Tibial nerve (tissue), 4 donors: ENCODE measurements at regions not wholly inside any gene's neighbourhood (a gene's known extent, or its start where the extent isn't known, plus 50 kb on each side); places are given as distances from the start of the nearest gene placed in this dataset.

ENCODE experiments used
- DNase-seq, 2 donors: peaks; one replicate each; pipeline ENCODE4 v3.0.0-alpha.2; 2019; ENCODE audit warnings: low spot score in 2 of 2
- H3K27ac ChIP-seq, 4 donors: fragments of 200-600 bp; sonication (generic) in 3 of 4; one replicate each; pipeline ENCODE4 v1.5.1; 2017 to 2019; ENCODE audit warnings: mild to moderate bottlenecking in 1 of 4
- H3K27me3 ChIP-seq, 2 donors: fragments of 200-600 bp; sonication (generic) in 1 of 2; one replicate each; pipeline versions ENCODE4 v1.5.1 to v1.6.0; 2017 to 2019
- H3K36me3 ChIP-seq, 3 donors: fragments of 200-600 bp; sonication (generic); one replicate each; pipeline ENCODE4 v1.5.1; 2018 to 2019
- H3K4me1 ChIP-seq, 4 donors: fragments of 200-600 bp; sonication (generic) in 3 of 4; one replicate each; pipeline ENCODE4 v1.5.1; 2017 to 2019
- H3K4me3 ChIP-seq, 4 donors: fragments of 200-600 bp; sonication (generic) in 3 of 4; one replicate each; pipeline ENCODE4 v1.5.1; 2017 to 2019; ENCODE audit warnings: mild to moderate bottlenecking in 1 of 4, moderate library complexity in 1 of 4
- H3K9me3 ChIP-seq, 4 donors: fragments of 200-600 bp; sonication (generic) in 3 of 4; one replicate each; pipeline ENCODE4 v1.5.1; 2017 to 2019
- CTCF ChIP-seq, 5 experiments: fragments of 200-600 bp in 3 of 5; fragments of 450-650 bp in 2 of 5; sonication (generic) in 3 of 5; IDR thresholded peaks; one replicate each; pipeline ENCODE4 v1.5.1; 2016 to 2019; ENCODE audit warnings: antibody characterized with exemption in 5 of 5, mild to moderate bottlenecking in 3 of 5, moderate library complexity in 2 of 5
- EP300 ChIP-seq, 2 donors: sonication (generic); formaldehyde crosslinking; IDR thresholded peaks; one replicate each; pipeline ENCODE4 v1.6.1; 2017; ENCODE audit warnings: antibody characterized with exemption in 2 of 2, mild to moderate bottlenecking in 1 of 2
- POLR2A ChIP-seq, 2 donors: fragments of 450-650 bp; IDR thresholded peaks; one replicate each; pipeline ENCODE4 v1.6.1; 2017; ENCODE audit warnings: antibody characterized with exemption in 2 of 2, mild to moderate bottlenecking in 2 of 2, moderate library complexity in 2 of 2
- WGBS, 2 donors: methylation state at CpG; one replicate each; pipeline ENCODE4 v1.1.5; 2018; 5-methylcytosine and 5-hydroxymethylcytosine counted together

DNA sequence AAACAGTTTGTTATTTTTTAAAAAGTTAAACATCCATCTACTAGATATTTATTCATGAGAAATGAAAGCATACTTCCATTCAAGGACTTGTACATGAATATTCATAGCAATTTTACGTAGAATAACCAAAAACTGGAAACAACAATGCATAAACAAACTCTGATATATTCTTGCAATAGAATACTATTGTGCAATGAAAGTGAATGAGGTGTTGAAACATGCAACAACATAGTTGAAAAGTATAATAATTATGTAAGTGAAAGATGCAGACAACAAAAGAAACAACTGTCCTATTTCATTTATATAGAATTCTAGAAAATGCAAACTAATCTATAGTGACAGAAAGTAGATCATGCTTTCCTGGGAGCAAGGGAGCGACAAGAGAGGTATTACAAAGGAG is 206.6 kb upstream of the KLHL29 start:
- Histone ChIP-seq H3K27me3 (no peaks in the 10 kb centered on the region), H3K36me3 (no peaks in the 10 kb centered on the region), H3K4me1 (no peaks in the 10 kb centered on the region), H3K27ac (no peak overlapping the region), H3K4me3 (no peak overlapping the region), H3K9me3 (peaks cover 0 to 33% (median 6%) of the 10 kb centered on the region in 4 donors)
- 82 to 84% methylated on average over 2 of the region's 2 CpGs for WGBS, 2 donors
- no peak for TF ChIP-seq CTCF (IDR thresholded peaks at IDR 0.05)
- no peak for TF ChIP-seq EP300 (IDR thresholded peaks at IDR 0.05)
- TF ChIP-seq POLR2A (IDR thresholded peaks at IDR 0.05) = no peak
- DNase-seq = no peak

- no peak overlapping the region for H3K4me3 ChIP-seq
- 97 to 98% methylated on average over 4 of the region's 4 CpGs for WGBS, 2 donors
- H3K36me3 ChIP-seq = no peaks in the 10 kb centered on the region
- peaks cover 0 to 32% (median 6%) of the 10 kb centered on the region in 4 donors for H3K9me3 ChIP-seq
- no peaks in the 10 kb centered on the region for H3K27me3 ChIP-seq
- H3K4me1 ChIP-seq = no peaks in the 10 kb centered on the region
- DNase-seq = no peak
- TF ChIP-seq CTCF (IDR thresholded peaks at IDR 0.05) = no peak
- no peak for TF ChIP-seq EP300 (IDR thresholded peaks at IDR 0.05)
- no peak for TF ChIP-seq POLR2A (IDR thresholded peaks at IDR 0.05)
- H3K27ac ChIP-seq = no peak overlapping the region
Measured at GRCh38 chr2:23183733-23184132, 201.2 kb upstream of the KLHL29 start.

DNA sequence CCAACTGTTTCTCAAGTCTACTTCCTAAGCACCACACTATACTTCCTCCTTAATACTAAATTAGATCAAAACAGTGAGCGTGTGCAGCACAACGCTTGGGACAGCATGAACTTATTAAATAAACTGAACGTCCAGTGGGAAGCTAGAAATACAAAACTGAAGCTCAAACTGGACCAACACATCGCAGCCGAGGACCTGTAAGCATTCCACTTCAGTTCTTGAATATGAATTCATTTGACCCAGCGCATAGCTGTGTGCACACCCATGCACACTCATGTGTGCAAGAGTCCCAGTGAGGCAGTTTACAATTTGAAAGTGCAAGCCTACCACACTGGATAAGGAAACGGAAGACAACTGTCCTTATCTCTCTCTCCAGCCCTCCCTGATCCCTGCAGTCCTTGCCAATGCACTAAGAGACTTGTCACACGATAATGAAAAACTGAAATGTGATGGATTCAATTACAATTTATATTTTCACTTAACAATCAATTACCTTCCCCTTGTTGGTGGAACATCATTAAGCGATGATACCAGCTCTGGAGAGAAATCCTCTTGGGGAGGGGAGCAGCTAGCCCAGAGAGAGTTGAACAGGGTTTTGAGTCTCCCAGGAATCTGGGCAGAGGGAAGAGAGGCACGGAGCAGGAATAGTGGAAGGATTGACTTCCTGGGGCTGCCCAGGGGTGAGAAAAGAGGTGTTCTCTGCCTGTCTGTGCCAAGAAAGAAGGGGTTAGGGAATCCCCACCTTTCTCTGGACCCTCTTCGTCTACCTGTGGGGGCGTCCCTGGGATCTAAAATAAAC is 186.5 kb upstream of the KLHL29 start:
- no peak overlapping the region for H3K4me3 ChIP-seq
- DNase-seq = no peak
- H3K27me3 ChIP-seq = no peaks in the 10 kb centered on the region
- TF ChIP-seq POLR2A (IDR thresholded peaks at IDR 0.05) (no peak), CTCF (IDR thresholded peaks at IDR 0.05) (no peak), EP300 (IDR thresholded peaks at IDR 0.05) (no peak)
- H3K36me3 ChIP-seq = no peaks in the 10 kb centered on the region
- H3K27ac ChIP-seq = no peak overlapping the region
- H3K4me1 ChIP-seq = no peaks in the 10 kb centered on the region
- 74 to 75% methylated on average over 12 of the region's 12 CpGs for WGBS, 2 donors
- H3K9me3 ChIP-seq = peaks cover 0 to 18% (median 2%) of the 10 kb centered on the region in 4 donors

DNA sequence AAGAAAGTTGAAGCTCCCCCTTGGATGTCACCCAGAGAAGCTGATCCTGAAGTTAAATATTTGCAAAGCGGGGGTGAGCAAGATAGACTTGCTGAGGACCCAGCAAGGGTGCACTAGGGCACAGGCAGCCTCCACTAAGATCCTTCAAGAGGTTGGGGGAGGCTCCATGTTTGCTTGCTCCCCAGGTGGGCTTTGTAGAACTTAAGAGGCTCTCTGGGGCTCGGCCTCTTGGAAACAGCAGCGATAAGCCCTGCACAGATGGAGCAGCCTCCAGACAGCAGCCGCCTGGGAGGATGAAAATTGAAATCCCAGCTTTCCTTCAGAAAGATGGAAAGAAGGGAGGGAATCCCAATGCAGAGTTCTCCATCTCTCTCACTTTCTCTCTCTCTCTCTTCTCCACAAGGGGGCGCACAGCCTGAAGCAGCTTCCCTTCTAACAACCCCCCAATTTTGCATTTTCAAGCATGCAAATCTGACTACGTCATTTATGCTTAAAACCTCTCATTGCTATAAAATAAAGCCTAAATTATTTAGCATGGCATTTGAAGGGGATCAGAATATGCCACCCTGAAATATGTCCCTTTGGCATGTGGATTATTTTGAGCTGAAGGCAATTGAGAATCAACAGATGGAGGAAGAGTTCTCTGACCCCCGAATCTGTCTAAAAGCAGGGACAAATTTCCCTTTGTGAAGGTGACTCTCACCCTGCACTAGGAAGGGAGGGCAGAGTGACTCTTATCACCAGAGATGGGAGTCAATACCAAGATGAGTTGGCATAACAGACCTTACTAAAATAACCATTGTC is 185.7 kb upstream of the KLHL29 start:
- Histone ChIP-seq H3K27me3 (no peaks in the 10 kb centered on the region), H3K9me3 (peaks cover 0 to 18% (median 2%) of the 10 kb centered on the region in 4 donors), H3K4me1 (peaks cover 0 to 3% (median 0%) of the 10 kb centered on the region in 4 donors), H3K4me3 (no peak overlapping the region), H3K27ac (no peak overlapping the region), H3K36me3 (no peaks in the 10 kb centered on the region)
- WGBS, 2 donors = 86 to 90% methylated on average over 7 of the region's 7 CpGs
- DNase-seq = no peak
- TF ChIP-seq CTCF (IDR thresholded peaks at IDR 0.05) (peak in 1 of 5 experiments; percentile 13), EP300 (IDR thresholded peaks at IDR 0.05) (no peak)
